ENCODE measurements at regions not wholly inside any gene's neighbourhood (a gene's known extent, or its start where the extent isn't known, plus 50 kb on each side); places are given as distances from the start of the nearest gene placed in this dataset.

DNA sequence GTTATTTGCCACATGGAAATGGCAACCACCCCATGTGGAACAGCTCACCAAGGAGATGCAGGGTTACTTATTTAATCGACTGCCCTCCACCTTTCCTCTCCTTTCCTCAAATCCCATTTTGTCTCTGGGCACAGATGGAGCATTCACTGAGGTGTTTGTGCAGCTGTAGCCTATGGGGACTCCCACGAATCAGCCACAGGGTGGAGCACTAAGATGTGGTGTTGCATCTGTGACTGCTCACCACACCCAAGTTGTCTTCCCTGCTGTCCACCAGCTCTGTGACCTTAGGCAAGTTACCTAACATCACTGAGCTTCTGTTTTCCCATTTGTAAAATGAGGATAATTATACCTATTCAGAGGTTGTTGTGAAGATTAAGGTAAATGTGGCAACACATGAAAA is 252.4 kb upstream of the CPEB2 start:
- DNase-seq = no peak

DNA sequence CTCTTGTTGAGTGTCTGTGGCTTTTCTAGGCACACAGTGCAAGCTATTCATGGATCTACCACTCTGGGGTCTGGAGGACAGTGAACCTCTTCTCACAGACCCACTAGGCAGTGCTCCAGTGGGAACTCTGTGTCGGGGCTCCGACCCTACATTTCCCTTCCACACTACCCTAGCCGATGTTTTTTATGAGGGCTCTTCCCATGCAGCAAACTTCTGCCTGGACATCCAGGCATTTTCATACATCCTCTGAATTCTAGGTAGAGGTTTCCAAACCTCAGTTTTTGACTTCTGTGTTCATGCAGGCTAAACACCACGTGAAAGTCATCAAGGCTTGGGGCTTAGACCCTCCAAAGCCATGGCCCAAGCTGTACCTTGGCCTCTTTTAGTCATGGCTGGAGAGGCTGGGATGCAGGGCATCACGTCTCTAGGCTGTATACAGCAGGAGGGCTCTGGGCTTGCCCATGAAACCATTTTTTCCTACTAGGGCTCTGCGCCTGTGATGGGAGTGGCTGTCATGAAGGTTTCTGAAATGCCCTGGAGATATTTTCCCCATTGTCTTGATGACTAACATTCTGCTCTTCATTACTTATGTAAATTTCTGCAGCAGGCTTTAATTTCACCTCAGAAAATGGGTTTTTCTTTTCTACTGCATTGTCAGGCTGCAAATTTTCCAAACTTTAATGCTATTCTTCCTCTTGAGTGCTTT is 249.8 kb upstream of the CPEB2 start:
- DNase-seq = no peak

DNA sequence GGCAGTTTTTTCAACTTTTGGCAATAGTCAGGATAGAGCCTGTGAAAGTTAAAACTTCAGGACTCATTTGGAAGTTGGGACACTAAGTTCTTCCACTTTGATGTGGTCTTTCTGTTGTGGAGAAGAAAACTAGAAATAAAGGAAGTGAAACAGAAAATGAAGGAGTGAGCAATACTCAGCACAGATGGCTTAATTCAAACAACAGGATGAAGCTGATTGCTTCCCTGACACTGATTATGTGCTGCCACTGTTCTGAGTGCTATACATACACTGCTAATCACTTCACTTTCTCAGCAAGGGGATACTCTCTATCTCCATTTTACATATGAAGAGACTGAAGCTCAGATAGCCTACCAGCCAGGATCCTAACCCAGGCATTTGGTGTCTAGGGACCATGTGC is 235.1 kb upstream of the CPEB2 start:
- DNase-seq = no peak

DNA sequence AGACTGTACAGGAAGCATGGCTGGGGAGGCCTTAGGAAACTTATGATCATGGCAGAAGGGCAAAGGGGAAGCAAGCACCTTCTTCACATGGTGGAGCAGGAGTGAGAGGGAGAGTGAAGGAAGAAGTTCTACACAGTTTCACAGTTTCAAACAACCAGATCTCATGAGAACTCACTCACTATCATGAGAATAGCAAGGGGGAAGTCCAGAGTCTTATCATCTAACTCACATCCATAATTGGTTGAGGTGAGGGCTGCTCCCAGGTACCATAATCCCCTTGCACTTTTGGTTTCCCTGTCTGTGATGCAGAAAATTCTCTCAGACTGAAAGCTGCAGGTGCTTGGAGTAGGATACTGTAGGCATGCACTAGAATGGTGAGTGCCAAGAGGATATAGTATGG is 233.8 kb upstream of the CPEB2 start:
- no peak for DNase-seq

DNA sequence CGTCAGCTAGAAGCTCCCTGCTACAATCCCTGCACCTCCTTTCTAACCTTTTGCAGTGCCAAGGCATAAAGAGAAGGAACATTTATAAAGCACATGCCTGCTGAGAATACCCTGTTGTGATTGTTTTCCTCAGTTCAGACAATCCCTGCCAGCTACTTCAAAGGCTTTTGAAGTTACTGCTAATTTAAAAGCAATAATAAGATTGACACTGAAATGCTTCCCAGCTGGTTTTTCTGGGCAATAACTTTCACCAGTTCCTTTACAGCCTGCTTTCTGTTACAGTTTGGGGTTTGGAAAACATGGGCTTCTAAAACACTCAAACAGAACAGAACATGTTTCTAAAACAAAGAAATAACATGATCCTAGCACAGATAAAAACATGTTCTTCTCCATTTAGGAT is 232.3 kb upstream of the CPEB2 start:
- DNase-seq = no peak

DNA sequence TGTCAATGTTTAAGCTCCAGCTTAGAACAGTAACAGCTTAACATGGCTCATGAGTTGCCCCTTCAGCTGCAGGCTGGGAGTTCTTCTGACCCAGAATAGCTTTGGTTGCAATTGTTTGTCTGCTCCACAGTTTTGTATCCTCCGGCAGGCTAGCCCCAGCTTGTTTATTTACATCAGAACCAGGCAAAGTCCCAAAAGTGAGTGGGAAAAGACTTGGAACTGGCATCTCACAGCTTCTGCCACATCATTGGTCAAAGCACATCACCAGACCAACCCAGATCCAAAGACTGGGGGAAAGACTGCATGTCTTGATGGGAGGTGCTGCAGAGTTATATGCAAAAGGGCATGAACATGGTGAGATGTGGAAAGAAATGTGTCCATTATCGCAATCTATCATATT is 231.2 kb upstream of the CPEB2 start:
- DNase-seq = no peak

DNA sequence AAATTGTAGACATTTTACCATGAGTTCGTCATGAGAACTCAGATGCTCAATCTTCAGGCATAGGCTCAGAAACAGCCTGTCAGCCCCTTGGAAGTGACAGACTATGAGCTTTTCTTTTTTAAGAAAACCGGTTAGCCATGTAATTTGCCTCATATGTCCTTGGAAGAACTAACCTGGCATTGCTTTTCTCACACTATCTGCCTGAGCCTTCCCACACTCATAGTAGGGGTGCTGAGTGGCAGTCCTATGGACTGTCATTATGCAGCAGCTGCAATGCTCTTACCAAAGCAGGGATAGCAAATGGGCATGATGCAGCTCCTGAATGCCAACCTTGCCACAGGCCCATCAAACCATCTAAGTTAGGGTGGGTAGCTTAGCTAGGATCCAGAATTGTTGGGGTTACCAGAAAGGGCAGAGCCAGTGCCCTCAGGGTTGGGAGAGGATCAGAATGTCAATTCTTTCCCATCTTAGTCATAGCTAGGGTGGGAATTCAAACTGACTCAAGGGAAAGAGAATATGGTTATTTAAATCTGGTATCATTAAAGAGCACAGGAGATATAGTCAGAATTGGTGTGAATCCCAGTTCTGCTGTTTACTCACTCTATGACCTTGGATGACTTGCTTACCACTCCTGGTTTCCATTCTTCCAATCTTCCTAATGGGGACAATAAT is 230.6 kb upstream of the CPEB2 start:
- no peak for DNase-seq

DNA sequence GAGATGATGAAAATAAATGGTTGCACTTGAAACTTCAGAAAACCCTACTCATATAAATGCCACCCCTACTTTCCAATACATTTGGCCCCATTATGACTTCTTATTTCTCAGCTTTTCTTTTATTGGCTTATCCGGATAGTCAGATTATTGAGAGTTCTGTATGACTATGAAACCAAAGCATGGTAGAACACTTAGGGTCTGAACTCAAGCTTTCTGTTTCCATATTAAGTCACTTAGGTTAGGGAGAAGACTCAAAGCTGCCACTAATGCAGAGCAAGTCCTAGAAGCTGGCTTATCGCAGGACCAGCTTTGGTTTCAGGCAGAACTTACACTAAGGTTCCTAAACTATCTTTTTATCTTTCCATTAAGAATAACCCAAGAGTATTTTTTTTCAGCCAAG is 229.9 kb upstream of the CPEB2 start:
- DNase-seq = no peak

DNA sequence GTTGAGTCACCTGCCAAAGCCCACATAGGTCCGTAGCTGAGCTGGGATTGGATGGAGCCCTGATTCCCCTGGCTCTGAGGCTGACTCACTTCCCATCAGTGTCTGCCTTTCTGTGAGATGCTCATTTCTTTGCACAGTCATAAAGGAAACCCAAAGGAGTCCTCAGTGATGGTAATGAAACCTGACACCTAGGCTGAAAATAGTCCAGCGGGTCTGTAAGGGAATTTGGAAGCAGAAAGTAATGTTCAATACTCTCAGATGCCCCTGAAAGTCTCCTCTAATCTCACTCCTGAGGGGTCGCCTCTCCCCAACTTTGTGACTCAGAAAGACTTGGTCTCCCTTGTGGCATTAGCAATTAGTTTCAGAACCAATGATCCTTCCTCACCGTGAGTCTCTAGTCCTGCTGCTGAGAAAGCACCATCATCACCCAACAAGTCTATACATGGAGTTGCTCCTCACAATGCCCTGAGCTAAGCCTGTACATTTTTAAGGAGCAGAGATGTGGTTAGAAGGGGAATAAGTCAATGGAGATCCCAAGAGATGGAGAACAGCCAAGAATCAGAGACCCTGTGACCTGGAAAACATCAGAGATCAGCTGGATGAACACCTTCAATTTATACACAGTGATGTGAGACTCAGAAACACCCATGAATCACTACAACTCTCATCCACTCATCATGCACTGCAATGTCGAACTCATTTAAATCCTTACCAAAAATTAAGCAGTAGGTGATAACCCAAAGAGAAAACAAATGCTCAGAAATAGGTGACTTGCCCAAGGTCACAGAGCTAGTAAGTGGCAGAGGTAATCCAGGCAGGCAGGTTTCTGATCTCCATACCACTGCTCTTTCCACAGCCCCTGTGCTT is 219.0 kb upstream of the CPEB2 start:
- DNase-seq = no peak

DNA sequence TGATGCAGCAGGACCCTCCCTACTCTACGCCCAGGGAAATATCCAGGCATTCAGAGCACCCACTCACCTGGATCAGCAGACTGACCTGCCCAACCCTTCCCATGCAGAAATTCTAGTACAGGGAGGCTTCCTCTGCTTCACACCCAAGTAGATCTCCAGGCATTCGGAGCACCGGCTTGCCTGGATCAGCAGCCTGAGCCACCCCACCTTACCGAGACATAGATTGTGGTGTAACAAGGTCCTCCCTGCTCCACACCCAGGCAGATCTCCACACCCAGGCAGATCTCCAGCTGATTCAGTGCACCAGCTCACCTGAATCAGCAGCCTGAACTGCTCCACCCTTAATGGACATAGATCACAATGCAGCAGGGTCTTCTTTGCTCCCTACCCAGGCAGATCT is 215.1 kb upstream of the CPEB2 start:
- DNase-seq = no peak

DNA sequence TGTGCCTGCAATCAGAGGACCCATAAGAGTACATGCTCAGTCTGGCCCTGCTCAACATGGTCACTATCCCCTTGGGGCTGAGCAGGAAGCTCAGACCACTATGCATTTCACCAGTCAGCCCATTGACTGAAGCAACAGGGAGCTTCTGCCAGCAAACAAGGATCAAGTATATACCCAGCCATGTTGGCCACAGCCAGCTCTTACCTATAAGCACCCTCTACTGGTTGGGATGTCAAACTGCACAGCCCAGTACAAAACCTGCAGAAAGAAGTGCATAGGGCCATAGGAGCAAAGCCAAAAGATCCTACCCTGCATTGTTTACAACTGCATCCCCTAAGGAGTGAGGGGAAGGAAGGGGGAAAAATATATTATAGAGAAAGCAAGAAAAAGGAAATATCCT is 214.4 kb upstream of the CPEB2 start:
- no peak for DNase-seq

DNA sequence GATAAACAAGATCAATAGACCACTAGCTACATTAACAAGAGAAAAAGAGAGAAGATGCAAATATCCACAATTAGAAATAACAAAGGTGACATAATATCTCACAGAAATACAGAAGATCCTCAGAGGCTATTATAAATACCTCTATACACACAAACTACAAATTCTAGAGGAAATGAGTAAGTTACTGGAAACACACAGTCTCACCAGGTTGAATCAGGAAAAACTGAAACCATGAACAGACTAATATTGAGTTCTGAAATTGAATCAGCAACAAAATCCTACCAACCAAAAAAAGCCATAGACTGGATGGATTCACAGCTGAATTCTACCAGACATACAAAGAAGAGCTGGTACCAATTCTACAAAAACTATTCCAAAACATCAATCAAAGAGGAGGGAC is 211.8 kb upstream of the CPEB2 start:
- DNase-seq = no peak

DNA sequence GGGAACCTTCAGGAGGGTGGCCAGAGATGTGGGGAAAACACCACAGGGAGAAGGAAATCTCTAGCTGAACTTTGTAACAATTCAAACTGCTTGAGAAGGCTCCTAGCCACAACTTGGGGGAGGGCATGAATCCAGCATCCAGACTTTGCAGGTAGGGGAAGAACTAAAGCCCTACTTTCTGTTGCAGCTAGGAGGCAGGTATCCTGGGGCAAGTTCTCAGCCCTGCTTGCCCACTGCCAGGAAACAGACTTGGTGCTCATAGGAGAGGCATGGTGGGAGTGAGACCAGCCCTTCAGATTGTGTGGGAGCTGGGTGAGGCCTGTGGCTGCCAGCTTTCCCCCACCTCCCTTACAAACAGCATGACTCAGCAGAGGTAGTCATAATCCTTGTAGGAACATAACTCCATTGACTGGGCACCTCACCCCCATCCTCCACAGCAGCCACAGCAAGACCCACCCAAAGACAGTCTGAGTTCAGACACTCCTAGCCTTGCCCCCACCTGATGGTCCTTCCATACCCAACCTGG is 209.5 kb upstream of the CPEB2 start:
- DNase-seq = no peak

DNA sequence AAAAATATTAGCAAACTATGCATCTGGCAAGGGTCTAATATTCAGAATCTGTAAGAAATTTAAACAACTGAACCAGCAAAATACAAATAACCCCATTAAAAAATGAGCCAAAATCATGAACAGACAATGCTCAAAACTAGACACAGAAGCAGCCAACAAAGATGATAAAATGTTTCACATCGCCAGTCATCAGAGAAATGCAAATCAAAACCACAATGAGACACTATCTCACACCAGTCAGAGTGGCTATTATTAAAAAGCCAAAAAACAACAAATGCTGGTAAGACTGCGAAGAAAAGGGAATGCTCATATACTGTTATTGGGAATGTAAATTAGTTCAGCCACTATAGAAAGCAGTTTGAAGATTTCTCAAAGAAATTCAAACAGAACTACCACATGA is 201.3 kb upstream of the CPEB2 start:
- no peak for DNase-seq

DNA sequence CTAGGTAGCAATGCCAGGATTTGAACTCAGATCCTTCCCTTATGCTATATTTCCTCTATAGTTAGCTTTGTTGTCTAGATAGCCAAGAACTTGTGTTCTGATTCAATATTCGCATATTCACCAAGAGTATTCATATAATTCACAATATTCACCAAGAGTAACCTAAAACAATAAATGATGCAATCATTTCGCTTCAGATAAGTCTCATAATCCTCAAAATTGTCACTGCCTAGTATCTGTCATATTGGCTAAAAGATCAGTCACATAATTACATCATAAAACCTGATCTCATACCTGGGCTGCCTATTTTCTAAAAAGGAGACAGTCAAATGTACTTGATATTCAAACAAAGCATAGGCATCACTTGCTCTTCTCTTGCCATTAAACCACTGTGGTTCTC is 199.7 kb upstream of the CPEB2 start:
- no peak for DNase-seq

DNA sequence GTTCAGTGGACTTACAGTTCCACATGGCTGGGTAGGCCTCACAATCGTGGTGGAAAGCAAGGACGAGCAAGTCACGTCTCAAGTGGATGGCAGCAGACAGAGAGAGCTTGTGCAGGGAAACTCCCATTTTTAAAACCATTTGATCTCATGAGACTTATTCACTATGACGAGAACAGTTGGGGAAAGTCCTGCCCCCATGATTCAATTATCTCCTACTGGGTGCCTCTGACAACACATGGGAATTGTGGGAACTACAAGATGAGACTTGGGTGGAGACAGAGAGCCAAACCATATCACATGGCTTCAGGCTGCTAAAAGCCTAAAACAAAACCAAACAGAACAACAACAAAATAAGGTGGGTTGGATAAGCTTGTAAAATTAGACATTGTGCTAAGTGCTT is 194.4 kb upstream of the CPEB2 start:
- DNase-seq = no peak

DNA sequence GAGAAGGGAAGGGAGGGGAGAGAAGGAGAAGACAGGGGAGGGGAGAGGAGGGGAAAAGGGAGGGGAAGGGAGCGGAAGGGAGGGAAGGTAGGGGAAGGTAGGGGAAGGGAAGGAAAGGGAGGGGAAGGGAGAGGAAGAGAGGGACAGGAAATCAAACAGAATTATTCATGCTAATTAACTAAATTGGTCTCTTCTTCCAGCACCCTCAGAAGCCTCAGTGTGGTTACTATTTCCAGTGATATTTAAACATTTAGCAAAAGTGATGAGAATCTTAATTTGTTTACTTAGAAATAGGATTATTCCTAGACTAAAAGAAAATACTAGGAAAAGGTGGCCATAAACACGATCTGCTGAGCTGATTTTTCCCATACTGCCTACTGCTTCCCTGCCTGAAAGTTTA is 193.1 kb upstream of the CPEB2 start:
- DNase-seq = no peak

DNA sequence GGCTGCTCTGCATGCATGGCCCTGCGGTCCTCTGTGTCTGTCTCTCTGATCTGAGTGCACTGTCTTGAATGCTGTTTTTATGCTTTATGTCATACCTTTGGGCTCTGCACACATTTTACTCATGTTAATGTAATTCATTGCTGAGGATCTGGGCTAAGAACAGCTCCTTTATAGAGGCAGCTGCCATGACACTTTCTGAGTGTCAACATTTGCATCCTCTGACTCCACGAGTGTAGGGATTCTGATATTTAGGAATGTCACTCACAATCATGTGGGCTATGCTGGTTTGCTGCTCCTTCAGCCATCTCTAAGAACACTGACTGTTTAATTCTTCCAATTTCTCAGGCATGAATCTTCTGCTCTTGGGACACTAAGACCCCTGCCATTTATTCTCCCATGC is 192.2 kb upstream of the CPEB2 start:
- DNase-seq = no peak

DNA sequence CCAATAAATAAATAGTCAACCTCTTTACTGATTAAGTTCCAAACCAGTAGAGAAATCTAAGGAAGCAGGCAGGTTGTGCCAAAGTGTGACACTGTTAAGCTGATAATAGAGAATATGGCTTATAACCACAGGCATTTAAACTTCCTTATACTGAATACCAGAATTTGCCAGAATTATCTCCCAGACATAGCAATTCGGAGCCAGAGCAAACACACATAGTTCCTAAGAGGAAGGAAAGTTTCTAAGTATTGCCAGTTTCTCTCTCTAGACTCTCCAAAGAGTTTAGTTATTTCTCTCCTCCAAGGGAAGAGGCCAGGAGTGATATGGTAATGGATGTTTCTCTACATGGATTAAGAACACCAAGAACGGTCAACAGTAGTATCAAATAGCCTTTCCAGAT is 191.7 kb upstream of the CPEB2 start:
- DNase-seq = no peak

DNA sequence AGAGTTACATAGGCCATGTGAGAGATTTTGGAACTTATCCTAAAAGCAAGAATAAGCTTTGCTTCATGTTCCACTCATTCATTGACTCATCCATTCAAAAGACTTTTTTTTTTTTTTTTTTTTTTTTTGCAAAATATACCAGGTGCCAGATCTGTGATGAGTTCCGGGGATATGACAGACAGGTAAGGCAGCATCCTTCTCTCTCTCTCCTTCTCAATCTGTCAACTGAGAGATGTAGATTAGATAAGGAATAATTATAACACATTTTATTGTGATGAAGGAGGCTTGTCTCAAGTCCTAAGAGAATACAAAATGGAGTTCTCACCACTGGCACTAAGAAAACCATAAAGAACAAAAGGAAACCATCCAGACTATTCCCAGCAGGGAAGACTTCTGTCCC is 190.2 kb upstream of the CPEB2 start:
- no peak for DNase-seq

DNA sequence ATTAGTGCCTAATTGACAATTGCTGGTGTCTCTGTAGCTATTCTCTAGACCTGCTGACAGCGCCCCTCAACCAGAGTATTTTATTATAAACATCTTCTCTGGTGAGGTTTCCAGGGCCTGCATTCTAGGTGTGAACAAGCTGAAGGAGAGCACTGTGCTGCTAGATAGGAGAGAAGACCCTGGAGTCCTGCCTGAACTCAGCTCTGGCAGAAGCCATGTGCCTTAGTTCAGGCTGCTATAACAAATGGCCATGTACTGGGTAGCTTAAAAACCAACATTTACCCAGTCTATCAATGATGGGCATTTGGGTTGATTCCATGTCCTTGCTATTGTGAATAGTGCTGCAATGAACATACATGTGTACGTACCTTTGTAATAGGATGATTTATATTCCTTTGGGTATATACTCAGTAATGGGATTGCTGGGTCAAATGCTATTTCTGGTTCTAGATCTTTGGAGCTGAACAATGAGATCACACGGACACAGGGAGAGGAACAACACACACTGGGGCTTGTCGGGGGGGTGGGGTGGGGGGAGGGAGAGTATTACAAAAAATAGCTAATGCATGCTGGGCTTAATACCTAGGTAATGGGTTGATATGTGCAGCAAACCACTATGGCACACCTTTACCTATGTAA is 185.5 kb upstream of the CPEB2 start:
- no peak for DNase-seq

DNA sequence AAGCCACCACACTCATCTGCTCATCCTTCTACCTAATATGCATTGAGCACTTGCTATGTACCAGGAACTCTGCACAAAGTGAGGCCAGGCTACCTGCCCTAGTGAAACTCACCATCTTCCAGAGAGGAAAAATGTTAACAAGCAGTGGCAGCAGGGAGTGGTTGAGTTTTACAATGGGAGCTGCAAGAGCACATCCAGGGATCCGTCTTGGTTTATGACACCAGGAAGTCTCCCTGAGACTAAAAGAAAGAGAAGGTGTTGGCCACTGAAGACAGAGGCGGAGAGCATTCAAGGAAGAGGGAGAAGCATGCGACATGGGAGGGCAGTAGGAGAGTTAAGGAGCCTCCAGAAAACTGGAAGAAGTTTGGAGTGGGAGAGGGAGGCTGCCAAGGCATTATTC is 178.1 kb upstream of the CPEB2 start:
- DNase-seq = no peak

DNA sequence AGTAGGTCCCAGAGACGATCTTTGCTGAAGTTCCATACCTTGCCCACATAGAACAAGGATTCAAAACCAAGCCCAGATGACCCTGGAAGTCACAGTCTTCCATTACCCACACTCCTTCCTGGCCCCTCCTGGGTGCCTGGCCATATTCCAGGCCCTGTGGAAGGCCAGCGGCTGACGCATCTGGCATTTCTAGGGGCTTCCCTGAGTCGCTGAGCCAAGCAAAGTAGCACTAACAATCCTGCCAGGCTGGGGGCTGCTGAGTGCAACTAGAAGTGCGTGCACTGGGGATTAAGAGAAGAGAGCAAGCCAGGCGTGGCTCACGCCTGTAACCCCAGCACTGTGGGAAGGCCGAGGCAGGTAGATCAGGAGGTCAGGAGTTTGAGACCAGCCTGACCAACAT is 175.2 kb upstream of the CPEB2 start:
- DNase-seq = no peak
